A549 (cell line): ENCODE measurements at regions not wholly inside any gene's neighbourhood (a gene's known extent, or its start where the extent isn't known, plus 50 kb on each side); places are given as distances from the start of the nearest gene placed in this dataset.

Experiments
- FOSL2 ChIP-seq, 2 experiments: fragments of 450-650 bp in 1 of 2; fragments of >200 bp in 1 of 2; sonication (Bioruptor Twin) in 1 of 2; formaldehyde crosslinking; IDR thresholded peaks; 2 replicates each; pipeline versions ENCODE4 v1.5.0 to v1.6.1; 2016 to 2020; ENCODE audit warnings: mild to moderate bottlenecking in 1 of 2, moderate library complexity in 1 of 2
- POLR2AphosphoS2 ChIP-seq: conservative IDR thresholded peaks from 2 replicates; pipeline ENCODE4 v1.6.1; 2012; ENCODE audit warnings: low read length, improper control_type of control experiment, inconsistent platforms
- TF ChIP-seq, protein P1 (sequence below): fragments of >200 bp; sonication (Bioruptor Twin); formaldehyde crosslinking; IDR thresholded peaks from 3 replicates; pipeline ENCODE4 v1.5.1; 2016
- TF ChIP-seq, protein P2 (sequence below): IDR thresholded peaks from 2 replicates; pipeline ENCODE4 v1.6.1; 2012
- TF ChIP-seq, protein P3 (sequence below): fragments of >200 bp; sonication (Bioruptor Twin); formaldehyde crosslinking; IDR thresholded peaks from 3 replicates; pipeline ENCODE4 v1.6.1; 2016

DNA sequence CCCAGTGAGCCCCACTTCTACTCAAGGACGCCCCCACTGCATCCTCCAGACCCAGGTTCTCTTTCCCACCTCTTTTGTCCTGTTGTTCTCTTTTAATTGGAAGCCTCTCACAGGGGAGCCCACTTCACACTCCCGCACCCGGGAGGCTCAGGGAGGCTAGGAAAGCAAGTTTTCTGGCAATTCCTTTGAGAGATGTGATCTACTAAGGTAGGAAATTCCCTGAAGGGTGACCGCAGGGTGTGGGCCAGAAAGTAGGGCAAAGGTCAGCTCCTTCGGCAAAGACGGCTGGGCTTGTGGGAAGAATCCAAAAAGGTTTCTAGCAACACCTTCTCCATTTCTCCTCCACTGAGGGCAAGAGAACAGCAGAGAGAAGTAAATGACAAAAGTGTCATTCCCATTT is 98.1 kb upstream of the PTPN1 start:
- TF ChIP-seq, protein P1, sequence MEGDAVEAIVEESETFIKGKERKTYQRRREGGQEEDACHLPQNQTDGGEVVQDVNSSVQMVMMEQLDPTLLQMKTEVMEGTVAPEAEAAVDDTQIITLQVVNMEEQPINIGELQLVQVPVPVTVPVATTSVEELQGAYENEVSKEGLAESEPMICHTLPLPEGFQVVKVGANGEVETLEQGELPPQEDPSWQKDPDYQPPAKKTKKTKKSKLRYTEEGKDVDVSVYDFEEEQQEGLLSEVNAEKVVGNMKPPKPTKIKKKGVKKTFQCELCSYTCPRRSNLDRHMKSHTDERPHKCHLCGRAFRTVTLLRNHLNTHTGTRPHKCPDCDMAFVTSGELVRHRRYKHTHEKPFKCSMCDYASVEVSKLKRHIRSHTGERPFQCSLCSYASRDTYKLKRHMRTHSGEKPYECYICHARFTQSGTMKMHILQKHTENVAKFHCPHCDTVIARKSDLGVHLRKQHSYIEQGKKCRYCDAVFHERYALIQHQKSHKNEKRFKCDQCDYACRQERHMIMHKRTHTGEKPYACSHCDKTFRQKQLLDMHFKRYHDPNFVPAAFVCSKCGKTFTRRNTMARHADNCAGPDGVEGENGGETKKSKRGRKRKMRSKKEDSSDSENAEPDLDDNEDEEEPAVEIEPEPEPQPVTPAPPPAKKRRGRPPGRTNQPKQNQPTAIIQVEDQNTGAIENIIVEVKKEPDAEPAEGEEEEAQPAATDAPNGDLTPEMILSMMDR: no peak
- TF ChIP-seq POLR2AphosphoS2: no peak
- TF ChIP-seq, protein P2, sequence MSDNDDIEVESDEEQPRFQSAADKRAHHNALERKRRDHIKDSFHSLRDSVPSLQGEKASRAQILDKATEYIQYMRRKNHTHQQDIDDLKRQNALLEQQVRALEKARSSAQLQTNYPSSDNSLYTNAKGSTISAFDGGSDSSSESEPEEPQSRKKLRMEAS: no peak
- no peak for TF ChIP-seq FOSL2 (IDR thresholded peaks at IDR 0.05)
- no peak for TF ChIP-seq FOSL2 (CRISPR knock-in tag; IDR thresholded peaks at IDR 0.05)
- TF ChIP-seq, protein P3, sequence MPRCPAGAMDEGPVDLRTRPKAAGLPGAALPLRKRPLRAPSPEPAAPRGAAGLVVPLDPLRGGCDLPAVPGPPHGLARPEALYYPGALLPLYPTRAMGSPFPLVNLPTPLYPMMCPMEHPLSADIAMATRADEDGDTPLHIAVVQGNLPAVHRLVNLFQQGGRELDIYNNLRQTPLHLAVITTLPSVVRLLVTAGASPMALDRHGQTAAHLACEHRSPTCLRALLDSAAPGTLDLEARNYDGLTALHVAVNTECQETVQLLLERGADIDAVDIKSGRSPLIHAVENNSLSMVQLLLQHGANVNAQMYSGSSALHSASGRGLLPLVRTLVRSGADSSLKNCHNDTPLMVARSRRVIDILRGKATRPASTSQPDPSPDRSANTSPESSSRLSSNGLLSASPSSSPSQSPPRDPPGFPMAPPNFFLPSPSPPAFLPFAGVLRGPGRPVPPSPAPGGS: no peak
